Esophagus muscularis mucosa (tissue), 4 donors: ENCODE measurements at regions not wholly inside any gene's neighbourhood (a gene's known extent, or its start where the extent isn't known, plus 50 kb on each side); places are given as distances from the start of the nearest gene placed in this dataset.

Experiments
- EP300 ChIP-seq: sonication (generic); formaldehyde crosslinking; IDR thresholded peaks from one replicate; pipeline ENCODE4 v1.6.1; 2017; ENCODE audit warnings: antibody characterized with exemption
- POLR2A ChIP-seq: fragments of 450-650 bp; IDR thresholded peaks from one replicate; pipeline ENCODE4 v1.6.1; 2017; ENCODE audit warnings: antibody characterized with exemption, moderate library complexity, mild to moderate bottlenecking, low read depth
- TF ChIP-seq, protein P1 (sequence below), 3 experiments: fragments of 200-600 bp in 2 of 3; fragments of 450-650 bp in 1 of 3; sonication (generic) in 2 of 3; IDR thresholded peaks; one replicate each; pipeline ENCODE4 v1.5.1; 2017 to 2019; ENCODE audit warnings: antibody characterized with exemption in 3 of 3, mild to moderate bottlenecking in 2 of 3, moderate library complexity in 1 of 3

DNA sequence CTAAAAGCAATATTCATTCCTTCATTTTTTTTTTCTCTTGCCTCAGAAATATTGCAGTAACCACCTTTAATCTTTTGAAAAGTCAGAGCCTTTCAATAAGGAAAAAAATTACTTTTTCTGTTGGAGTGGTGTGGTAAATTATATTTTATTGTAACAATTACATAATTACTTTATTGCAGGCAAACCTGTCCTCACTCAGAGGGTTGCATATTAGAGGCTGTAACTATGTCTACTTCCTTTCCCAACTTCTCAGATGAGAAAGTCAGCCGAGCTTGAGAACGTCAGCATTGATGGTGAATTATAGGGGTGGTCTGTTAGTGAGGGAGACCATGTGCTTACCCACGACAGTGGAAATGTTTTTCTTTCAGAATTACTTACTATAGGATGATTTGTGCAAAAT lies 611.8 kb downstream of the KIF4B start:
- no peak for TF ChIP-seq EP300
- TF ChIP-seq POLR2A, result no peak
- TF ChIP-seq, protein P1, sequence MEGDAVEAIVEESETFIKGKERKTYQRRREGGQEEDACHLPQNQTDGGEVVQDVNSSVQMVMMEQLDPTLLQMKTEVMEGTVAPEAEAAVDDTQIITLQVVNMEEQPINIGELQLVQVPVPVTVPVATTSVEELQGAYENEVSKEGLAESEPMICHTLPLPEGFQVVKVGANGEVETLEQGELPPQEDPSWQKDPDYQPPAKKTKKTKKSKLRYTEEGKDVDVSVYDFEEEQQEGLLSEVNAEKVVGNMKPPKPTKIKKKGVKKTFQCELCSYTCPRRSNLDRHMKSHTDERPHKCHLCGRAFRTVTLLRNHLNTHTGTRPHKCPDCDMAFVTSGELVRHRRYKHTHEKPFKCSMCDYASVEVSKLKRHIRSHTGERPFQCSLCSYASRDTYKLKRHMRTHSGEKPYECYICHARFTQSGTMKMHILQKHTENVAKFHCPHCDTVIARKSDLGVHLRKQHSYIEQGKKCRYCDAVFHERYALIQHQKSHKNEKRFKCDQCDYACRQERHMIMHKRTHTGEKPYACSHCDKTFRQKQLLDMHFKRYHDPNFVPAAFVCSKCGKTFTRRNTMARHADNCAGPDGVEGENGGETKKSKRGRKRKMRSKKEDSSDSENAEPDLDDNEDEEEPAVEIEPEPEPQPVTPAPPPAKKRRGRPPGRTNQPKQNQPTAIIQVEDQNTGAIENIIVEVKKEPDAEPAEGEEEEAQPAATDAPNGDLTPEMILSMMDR (IDR thresholded peaks at IDR 0.05), result no peak
